HG03342 (cell line): ENCODE measurements at regions not wholly inside any gene's neighbourhood (a gene's known extent, or its start where the extent isn't known, plus 50 kb on each side); places are given as distances from the start of the nearest gene placed in this dataset.

ENCODE experiments used
- ATAC-seq: cut with Tn5 transposase; IDR thresholded peaks from one replicate; pipeline ENCODE4 v1.9.1; 2021; ENCODE audit warnings: mild to moderate bottlenecking, moderate library complexity; ENCODE audit not compliant: unreplicated experiment

- no peak for ATAC-seq
Observed at GRCh38 chr14:29444805-29445204, 482.8 kb downstream of the PRKD1 start.

- ATAC-seq = no peak
Observed at GRCh38 chr14:29446971-29447370, 480.7 kb downstream of the PRKD1 start.

GRCh38 chr14:29451941-29452340 is 475.7 kb downstream of the PRKD1 start:
- no peak for ATAC-seq

GRCh38 chr14:29453045-29453444 is 474.6 kb downstream of the PRKD1 start:
- no peak for ATAC-seq

GRCh38 chr14:29454026-29454693 is 473.5 kb downstream of the PRKD1 start:
- ATAC-seq = no peak

- no peak for ATAC-seq
Observed at GRCh38 chr14:29458547-29458946, 469.1 kb downstream of the PRKD1 start.

GRCh38 chr14:29459531-29459930 is 468.1 kb downstream of the PRKD1 start:
- no peak for ATAC-seq

- ATAC-seq = no peak
Observed at GRCh38 chr14:29459969-29460560, 467.6 kb downstream of the PRKD1 start.

GRCh38 chr14:29461101-29461500 is 466.5 kb downstream of the PRKD1 start:
- ATAC-seq = no peak

GRCh38 chr14:29461506-29461905 is 466.1 kb downstream of the PRKD1 start:
- no peak for ATAC-seq

GRCh38 chr14:29462321-29462720 is 465.3 kb downstream of the PRKD1 start:
- ATAC-seq = no peak

- no peak for ATAC-seq
Observed at GRCh38 chr14:29462772-29463171, 464.9 kb downstream of the PRKD1 start.

- ATAC-seq = no peak
Observed at GRCh38 chr14:29463727-29464395, 463.8 kb downstream of the PRKD1 start.

GRCh38 chr14:29465095-29465494 is 462.6 kb downstream of the PRKD1 start:
- no peak for ATAC-seq

- ATAC-seq = no peak
Observed at GRCh38 chr14:29475641-29476040, 452.0 kb downstream of the PRKD1 start.

- ATAC-seq = no peak
Observed at GRCh38 chr14:29486132-29486531, 441.5 kb downstream of the PRKD1 start.

GRCh38 chr14:29489911-29490425 is 437.7 kb downstream of the PRKD1 start:
- ATAC-seq = no peak

- no peak for ATAC-seq
Observed at GRCh38 chr14:29493849-29494248, 433.8 kb downstream of the PRKD1 start.

- ATAC-seq = no peak
Observed at GRCh38 chr14:29494312-29494711, 433.3 kb downstream of the PRKD1 start.

GRCh38 chr14:29503903-29504302 is 423.7 kb downstream of the PRKD1 start:
- ATAC-seq = no peak

- no peak for ATAC-seq
Observed at GRCh38 chr14:29518335-29518734, 409.3 kb downstream of the PRKD1 start.

- no peak for ATAC-seq
Observed at GRCh38 chr14:29521526-29522137, 406.0 kb downstream of the PRKD1 start.
